CD8-positive, alpha-beta memory T cell (primary cell): ENCODE measurements at regions not wholly inside any gene's neighbourhood (a gene's known extent, or its start where the extent isn't known, plus 50 kb on each side); places are given as distances from the start of the nearest gene placed in this dataset.

ENCODE experiments used
- CTCF ChIA-PET: fragments of 350-600 bp; sonication (Branson Sonifier 250); formaldehyde crosslinking; loops from one replicate; lab custom pipeline; 2021; ENCODE audit warnings: antibody characterized with exemption; lab: Charles Lee
- POLR2A ChIA-PET: fragments of 350-600 bp; sonication (Branson Sonifier 250); formaldehyde crosslinking; loops from one replicate; lab custom pipeline; 2021; ENCODE audit warnings: antibody characterized with exemption; lab: Charles Lee
- DNase-seq, 5 donors: peaks; one replicate each; pipeline versions ENCODE4 v3.0.0 to v3.0.0-alpha.2; 2020 to 2022; ENCODE audit warnings: mixed read lengths in 1 of 5
- H3K27ac ChIP-seq: one replicate; pipeline ENCODE4 v1.7.0; 2013; ENCODE audit warnings: low read depth, mild to moderate bottlenecking, low read length, moderate library complexity
- H3K27me3 ChIP-seq: 2 replicates; pipeline ENCODE4 v1.7.0; 2013; ENCODE audit warnings: low read length, mild to moderate bottlenecking; ENCODE audit not compliant: insufficient read depth, poor library complexity, severe bottlenecking
- H3K36me3 ChIP-seq: 2 replicates; pipeline ENCODE4 v1.7.0; 2013; ENCODE audit warnings: mild to moderate bottlenecking, low read length, moderate library complexity; ENCODE audit not compliant: insufficient read depth
- H3K4me1 ChIP-seq: 2 replicates; pipeline ENCODE4 v1.7.0; 2013; ENCODE audit warnings: mild to moderate bottlenecking, low read length, moderate library complexity; ENCODE audit not compliant: insufficient read depth
- H3K4me3 ChIP-seq: 2 replicates; pipeline ENCODE4 v1.7.0; 2013; ENCODE audit warnings: mild to moderate bottlenecking, low read length
- H3K9me3 ChIP-seq: 2 replicates; pipeline ENCODE4 v1.7.0; 2013; ENCODE audit warnings: mild to moderate bottlenecking, low read length
- H3K27ac Mint-ChIP-seq, 8 donors: one replicate each; pipeline ENCODE4 v1.8.0; 2020 to 2021; ENCODE audit warnings: mixed read lengths in 8 of 8, mild to moderate bottlenecking in 6 of 8, inconsistent platforms in 3 of 8, moderate library complexity in 3 of 8
- H3K27me3 Mint-ChIP-seq, 2 donors: one replicate each; pipeline ENCODE4 v1.8.0; 2020 to 2021; ENCODE audit warnings: mixed read lengths in 2 of 2, mild to moderate bottlenecking in 1 of 2, moderate library complexity in 1 of 2
- H3K36me3 Mint-ChIP-seq, 3 donors: one replicate each; pipeline ENCODE4 v1.8.0; 2020 to 2021; ENCODE audit warnings: mixed read lengths in 3 of 3, inconsistent platforms in 1 of 3, mild to moderate bottlenecking in 1 of 3
- H3K4me1 Mint-ChIP-seq, 3 donors: one replicate each; pipeline ENCODE4 v1.8.0; 2020 to 2021; ENCODE audit warnings: mixed read lengths in 3 of 3, inconsistent platforms in 1 of 3, mild to moderate bottlenecking in 1 of 3
- H3K4me3 Mint-ChIP-seq, 7 donors: one replicate each; pipeline ENCODE4 v1.8.0; 2020 to 2021; ENCODE audit warnings: mixed read lengths in 7 of 7, mild to moderate bottlenecking in 6 of 7, moderate library complexity in 4 of 7, inconsistent platforms in 2 of 7
- H3K9me3 Mint-ChIP-seq, 5 donors: one replicate each; pipeline ENCODE4 v1.8.0; 2020 to 2022; ENCODE audit warnings: mixed read lengths in 5 of 5, mild to moderate bottlenecking in 3 of 5, moderate library complexity in 2 of 5, inconsistent platforms in 1 of 5

DNA sequence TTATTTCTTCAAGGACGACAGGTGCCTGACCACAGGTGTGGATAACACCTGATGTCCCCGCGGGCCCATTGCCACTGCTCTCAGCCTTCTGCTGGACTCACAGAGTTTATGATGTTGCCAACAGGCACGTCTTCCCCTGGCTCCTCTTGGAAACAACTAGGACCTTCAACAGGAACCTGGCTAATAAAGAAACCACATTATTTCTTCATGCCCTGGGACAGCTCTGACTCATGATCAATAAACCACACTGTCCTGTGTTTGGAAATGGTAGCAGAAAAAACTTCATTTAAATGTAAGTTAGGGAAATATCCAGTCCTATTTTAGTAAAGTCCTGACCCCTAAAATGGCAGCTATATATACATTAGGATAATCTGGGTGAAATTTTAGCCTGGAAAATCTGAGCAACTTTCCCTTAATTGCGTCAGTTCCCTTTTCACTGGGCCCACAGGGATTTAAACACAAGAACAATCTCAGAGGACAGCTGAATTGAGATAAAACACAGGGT, 158.9 kb downstream of the VAPA start:
- no peak overlapping the region for H3K27ac ChIP-seq
- Mint-ChIP-seq H3K9me3 (no peaks in the 10 kb centered on the region), H3K4me1 (no peaks in the 10 kb centered on the region), H3K4me3 (no peak overlapping the region), H3K27me3 (peaks cover 2 to 9% of the 10 kb centered on the region in 2 donors), H3K27ac (no peak overlapping the region), H3K36me3 (no peaks in the 10 kb centered on the region)
- POLR2A ChIA-PET = no interaction called here
- no peak for DNase-seq
- H3K27me3 ChIP-seq = no peaks in the 10 kb centered on the region
- CTCF ChIA-PET = interaction anchor here (1.2 kb wide), 1 partner anchor 9 kb away, joined by 3 read pairs; no protein-coding TSS in a partner anchor
- H3K4me3 ChIP-seq = no peak overlapping the region
- H3K9me3 ChIP-seq = no peaks in the 10 kb centered on the region
- no peaks in the 10 kb centered on the region for H3K4me1 ChIP-seq
- H3K36me3 ChIP-seq = no peaks in the 10 kb centered on the region

DNA sequence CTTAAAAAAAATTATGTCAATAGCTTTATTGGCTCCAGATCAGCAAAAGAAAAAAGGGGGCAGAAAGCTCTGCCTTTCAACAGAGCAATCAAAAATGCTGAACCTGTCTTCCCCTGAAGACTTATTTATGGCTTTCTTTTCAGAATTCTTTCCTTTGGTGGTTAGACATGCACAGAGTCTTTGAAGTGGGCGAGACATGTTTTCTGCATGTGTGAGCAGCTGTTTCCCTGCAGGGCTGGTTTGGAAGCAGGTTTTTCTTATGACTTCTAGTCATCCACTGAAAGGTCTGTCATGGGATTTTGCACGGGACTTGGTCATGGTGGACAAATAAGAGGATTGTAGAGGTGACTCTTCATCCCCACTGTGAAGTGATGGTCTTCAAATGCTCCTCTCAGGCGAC, 160.3 kb downstream of the VAPA start:
- CTCF ChIA-PET = no interaction called here
- POLR2A ChIA-PET = no interaction called here
- Mint-ChIP-seq H3K27ac (no peak overlapping the region), H3K4me3 (no peak overlapping the region), H3K9me3 (no peaks in the 10 kb centered on the region), H3K27me3 (peaks cover 0 to 2% of the 10 kb centered on the region in 2 donors), H3K36me3 (no peaks in the 10 kb centered on the region), H3K4me1 (no peaks in the 10 kb centered on the region)
- no peak overlapping the region for H3K27ac ChIP-seq
- H3K27me3 ChIP-seq = no peaks in the 10 kb centered on the region
- no peaks in the 10 kb centered on the region for H3K4me1 ChIP-seq
- H3K36me3 ChIP-seq = no peaks in the 10 kb centered on the region
- DNase-seq = no peak
- H3K9me3 ChIP-seq = no peaks in the 10 kb centered on the region
- no peak overlapping the region for H3K4me3 ChIP-seq

DNA sequence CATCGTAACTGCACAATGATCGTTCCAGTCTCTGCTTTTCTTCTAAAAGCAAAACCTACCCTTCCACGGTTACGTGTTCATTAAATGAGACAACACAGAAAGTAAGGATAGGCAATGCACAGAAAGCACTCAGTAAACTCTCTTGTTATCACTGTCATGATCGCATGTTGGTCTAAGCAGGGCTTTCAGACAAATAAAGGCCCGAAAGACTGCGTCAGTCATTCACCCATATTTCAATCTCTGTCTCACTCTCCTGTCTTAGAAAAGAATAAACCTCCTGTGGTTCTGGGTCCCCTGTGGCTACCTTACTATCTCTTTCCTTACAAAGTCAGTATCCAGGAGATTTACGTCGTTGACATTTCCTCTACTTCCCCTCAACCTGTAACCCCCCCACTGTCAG, 160.9 kb downstream of the VAPA start:
- no peaks in the 10 kb centered on the region for H3K4me1 Mint-ChIP-seq
- no peaks in the 10 kb centered on the region for H3K36me3 Mint-ChIP-seq
- DNase-seq = no peak
- Histone ChIP-seq H3K36me3 (no peaks in the 10 kb centered on the region), H3K4me1 (no peaks in the 10 kb centered on the region), H3K27me3 (no peaks in the 10 kb centered on the region), H3K9me3 (no peaks in the 10 kb centered on the region), H3K27ac (no peak overlapping the region), H3K4me3 (no peak overlapping the region)
- CTCF ChIA-PET = no interaction called here
- no peak overlapping the region for H3K27ac Mint-ChIP-seq
- POLR2A ChIA-PET = no interaction called here
- H3K9me3 Mint-ChIP-seq = no peaks in the 10 kb centered on the region
- H3K4me3 Mint-ChIP-seq = no peak overlapping the region
- peaks cover 0 to 2% of the 10 kb centered on the region in 2 donors for H3K27me3 Mint-ChIP-seq

DNA sequence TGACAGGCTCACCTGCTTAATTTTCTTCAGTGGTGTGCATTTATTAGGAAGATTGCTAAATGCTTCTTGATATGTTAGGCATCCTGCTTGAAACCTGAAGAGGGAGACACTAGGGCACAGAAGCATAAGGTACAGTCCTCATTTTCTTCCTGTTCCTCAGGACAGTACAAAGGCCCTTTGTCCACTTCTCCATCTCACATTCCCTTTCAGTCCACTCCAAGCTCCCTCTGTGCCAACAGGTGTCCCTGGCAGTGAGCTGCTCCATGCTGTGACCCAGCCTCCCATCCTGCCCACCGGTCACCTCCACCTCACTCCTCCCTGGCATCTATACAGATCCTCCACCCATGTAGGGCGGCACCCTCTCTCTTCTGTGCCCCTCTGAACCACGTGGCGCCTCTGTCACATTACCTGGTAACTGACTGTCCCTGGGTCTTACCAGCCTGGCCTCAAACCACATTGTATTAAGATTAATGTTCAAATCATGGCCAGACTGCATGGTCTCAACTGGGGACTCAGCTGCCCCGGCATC, 162.8 kb downstream of the VAPA start:
- H3K27ac Mint-ChIP-seq = no peak overlapping the region
- no peaks in the 10 kb centered on the region for H3K4me1 Mint-ChIP-seq
- H3K4me1 ChIP-seq = no peaks in the 10 kb centered on the region
- H3K36me3 ChIP-seq = no peaks in the 10 kb centered on the region
- no peak overlapping the region for H3K4me3 ChIP-seq
- no peak overlapping the region for H3K4me3 Mint-ChIP-seq
- ChIA-PET POLR2A (no interaction called here), CTCF (no interaction called here)
- H3K27me3 ChIP-seq = no peaks in the 10 kb centered on the region
- H3K36me3 Mint-ChIP-seq = no peaks in the 10 kb centered on the region
- H3K9me3 Mint-ChIP-seq = peaks cover 0 to under 1% (median 0%) of the 10 kb centered on the region in 5 donors
- no peak overlapping the region for H3K27ac ChIP-seq
- no peak for DNase-seq
- H3K9me3 ChIP-seq = no peaks in the 10 kb centered on the region
- H3K27me3 Mint-ChIP-seq = peaks cover 0 to 2% of the 10 kb centered on the region in 2 donors

DNA sequence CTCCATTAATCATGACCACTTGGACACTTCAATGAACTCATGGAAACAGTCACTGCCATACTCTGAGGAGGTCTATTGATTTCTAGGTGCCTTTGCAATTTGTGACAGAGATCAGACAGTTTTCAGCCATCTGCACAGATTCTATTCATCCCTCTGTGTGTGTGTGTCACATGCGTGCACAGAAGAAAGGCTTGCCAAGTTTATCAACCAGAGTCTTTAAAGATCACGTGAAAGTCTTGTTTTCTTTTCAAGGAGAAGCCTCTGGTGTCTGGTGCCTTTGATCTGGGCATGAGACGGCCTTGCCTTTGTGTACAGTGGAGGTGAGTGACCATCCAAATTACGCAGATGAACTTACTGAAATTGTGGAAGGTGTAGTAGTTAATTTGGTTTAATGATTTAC, 164.2 kb downstream of the VAPA start:
- H3K4me3 ChIP-seq = no peak overlapping the region
- no peak overlapping the region for H3K27ac Mint-ChIP-seq

DNA sequence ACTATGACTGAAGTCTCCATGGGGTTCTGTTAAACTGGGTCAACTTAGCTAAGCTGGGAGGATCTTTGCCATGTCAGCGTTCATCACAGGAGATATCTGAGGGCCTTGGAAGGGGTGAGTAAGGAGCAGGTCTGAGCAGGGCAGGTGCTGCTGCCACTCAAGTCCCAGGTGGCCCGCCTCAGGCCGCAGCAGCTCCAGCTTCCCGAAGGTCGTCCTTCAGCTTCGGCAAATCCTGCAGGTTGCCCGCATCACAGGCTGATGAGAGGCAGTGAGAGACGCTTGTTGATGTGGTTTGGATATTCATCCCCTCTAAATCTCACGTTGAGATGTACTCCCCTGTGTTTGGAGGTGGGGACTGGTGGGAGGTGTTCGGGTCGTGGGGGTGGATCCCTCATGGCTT, 166.6 kb downstream of the VAPA start:
- H3K27me3 Mint-ChIP-seq = peaks cover 0 to 2% of the 10 kb centered on the region in 2 donors
- H3K4me3 Mint-ChIP-seq = no peak overlapping the region

More for the DNA sequence above, 164.2 kb downstream of the VAPA start:
- Mint-ChIP-seq H3K4me1 (no peaks in the 10 kb centered on the region), H3K27me3 (peaks cover 0 to 2% of the 10 kb centered on the region in 2 donors), H3K36me3 (no peaks in the 10 kb centered on the region), H3K4me3 (no peak overlapping the region), H3K9me3 (peaks cover 6 to 10% (median 7%) of the 10 kb centered on the region in 5 donors)
- POLR2A ChIA-PET = no interaction called here
- CTCF ChIA-PET = no interaction called here
- no peaks in the 10 kb centered on the region for H3K9me3 ChIP-seq
- H3K36me3 ChIP-seq = no peaks in the 10 kb centered on the region
- no peaks in the 10 kb centered on the region for H3K27me3 ChIP-seq
- H3K4me1 ChIP-seq = no peaks in the 10 kb centered on the region
- H3K27ac ChIP-seq = no peak overlapping the region
- no peak for DNase-seq

DNA sequence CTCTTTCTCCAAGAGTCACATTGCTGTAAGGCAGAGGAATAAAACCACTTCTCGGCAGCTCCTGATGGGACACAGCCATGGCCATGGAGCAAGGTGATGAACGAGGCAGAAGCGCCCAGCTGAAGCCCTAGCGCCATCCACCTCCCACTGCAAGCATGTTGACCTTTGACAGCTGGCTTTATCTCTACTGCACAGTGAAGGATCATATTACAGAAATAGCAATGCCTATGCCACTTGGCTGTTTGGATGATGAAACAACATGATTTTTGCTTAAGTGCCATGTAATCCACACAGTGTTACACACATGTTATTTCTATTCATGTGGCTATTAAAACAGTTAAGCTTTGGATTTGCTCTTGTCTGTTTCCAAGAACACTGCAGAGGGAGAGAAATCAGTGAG, 167.7 kb downstream of the VAPA start:
- Mint-ChIP-seq H3K4me1 (no peaks in the 10 kb centered on the region), H3K36me3 (no peaks in the 10 kb centered on the region), H3K9me3 (peaks cover 6 to 12% (median 11%) of the 10 kb centered on the region in 5 donors), H3K27ac (no peak overlapping the region), H3K27me3 (peaks cover 0 to 2% of the 10 kb centered on the region in 2 donors), H3K4me3 (no peak overlapping the region)
- H3K4me3 ChIP-seq = no peak overlapping the region
- H3K27ac ChIP-seq = no peak overlapping the region
- H3K27me3 ChIP-seq = no peaks in the 10 kb centered on the region
- no peaks in the 10 kb centered on the region for H3K4me1 ChIP-seq
- no peaks in the 10 kb centered on the region for H3K9me3 ChIP-seq
- CTCF ChIA-PET = interaction anchor here (1.6 kb wide), 1 partner anchor 9 kb away, joined by 3 read pairs; no protein-coding TSS in a partner anchor
- no peak for DNase-seq
- no peaks in the 10 kb centered on the region for H3K36me3 ChIP-seq
- POLR2A ChIA-PET = no interaction called here

More for the DNA sequence above, 166.6 kb downstream of the VAPA start:
- Histone ChIP-seq H3K9me3 (no peaks in the 10 kb centered on the region), H3K27me3 (no peaks in the 10 kb centered on the region), H3K27ac (no peak overlapping the region), H3K4me1 (no peaks in the 10 kb centered on the region), H3K36me3 (no peaks in the 10 kb centered on the region), H3K4me3 (no peak overlapping the region)
- Mint-ChIP-seq H3K27ac (no peak overlapping the region), H3K4me1 (no peaks in the 10 kb centered on the region), H3K9me3 (peaks cover 6 to 12% (median 11%) of the 10 kb centered on the region in 5 donors), H3K36me3 (no peaks in the 10 kb centered on the region)
- ChIA-PET POLR2A (no interaction called here), CTCF (no interaction called here)
- DNase-seq = no peak

DNA sequence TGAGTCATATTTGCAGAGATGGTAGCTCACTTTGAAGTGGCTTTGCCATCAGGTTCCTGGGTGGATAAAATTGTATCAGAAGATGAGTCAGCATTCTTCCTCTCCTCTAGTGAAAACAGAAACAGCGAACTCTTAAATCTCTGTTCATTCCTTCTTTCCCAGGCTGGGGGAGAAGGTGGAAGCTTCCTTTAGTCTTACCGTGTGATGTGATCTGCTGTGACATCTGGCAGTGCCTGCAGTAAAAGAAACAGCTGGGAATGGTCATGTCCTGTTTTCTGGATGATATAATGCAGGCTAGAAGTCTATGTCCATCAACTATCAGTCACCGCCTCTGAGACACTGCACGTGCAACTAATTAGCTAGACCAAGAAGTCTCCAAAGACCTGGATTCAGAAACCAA, 171.6 kb downstream of the VAPA start:
- H3K27ac ChIP-seq = no peak overlapping the region
- peaks cover 2 to 6% of the 10 kb centered on the region in 2 donors for H3K27me3 Mint-ChIP-seq
- no peaks in the 10 kb centered on the region for H3K27me3 ChIP-seq
- no peak overlapping the region for H3K27ac Mint-ChIP-seq
- no peaks in the 10 kb centered on the region for H3K4me1 ChIP-seq
- no peak overlapping the region for H3K4me3 Mint-ChIP-seq
- no peaks in the 10 kb centered on the region for H3K4me1 Mint-ChIP-seq
- ChIA-PET CTCF (no interaction called here), POLR2A (no interaction called here)
- no peaks in the 10 kb centered on the region for H3K36me3 ChIP-seq
- peaks cover 6 to 12% (median 11%) of the 10 kb centered on the region in 5 donors for H3K9me3 Mint-ChIP-seq
- H3K36me3 Mint-ChIP-seq = no peaks in the 10 kb centered on the region
- no peak for DNase-seq
- no peaks in the 10 kb centered on the region for H3K9me3 ChIP-seq
- no peak overlapping the region for H3K4me3 ChIP-seq
